GM18517 (cell line): ENCODE measurements at regions not wholly inside any gene's neighbourhood (a gene's known extent, or its start where the extent isn't known, plus 50 kb on each side); places are given as distances from the start of the nearest gene placed in this dataset.

Experiments
- ATAC-seq: cut with Tn5 transposase; IDR thresholded peaks from one replicate; pipeline ENCODE4 v1.9.1; 2021; ENCODE audit warnings: mild to moderate bottlenecking, moderate library complexity; ENCODE audit not compliant: unreplicated experiment

- no peak for ATAC-seq
Measured at GRCh38 chr11:92644595-92645445, 324.6 kb upstream of the MTNR1B start.

GRCh38 chr11:92651159-92651558, 318.3 kb upstream of the MTNR1B start:
- no peak for ATAC-seq

GRCh38 chr11:92653454-92653853, 316.0 kb upstream of the MTNR1B start:
- ATAC-seq: no peak

GRCh38 chr11:92656783-92657182, 312.7 kb upstream of the MTNR1B start:
- ATAC-seq: no peak

- no peak for ATAC-seq
Measured at GRCh38 chr11:92657226-92657625, 312.2 kb upstream of the MTNR1B start.

GRCh38 chr11:92658733-92659132, 310.7 kb upstream of the MTNR1B start:
- no peak for ATAC-seq

GRCh38 chr11:92659793-92660192, 309.7 kb upstream of the MTNR1B start:
- no peak for ATAC-seq

- ATAC-seq: no peak
Measured at GRCh38 chr11:92662601-92663360, 306.7 kb upstream of the MTNR1B start.

GRCh38 chr11:92663539-92663938, 305.9 kb upstream of the MTNR1B start:
- no peak for ATAC-seq

GRCh38 chr11:92667486-92668152, 301.8 kb upstream of the MTNR1B start:
- ATAC-seq: no peak

- ATAC-seq: no peak
Measured at GRCh38 chr11:92670308-92670890, 299.1 kb upstream of the MTNR1B start.

- no peak for ATAC-seq
Measured at GRCh38 chr11:92671081-92671480, 298.4 kb upstream of the MTNR1B start.

GRCh38 chr11:92675303-92675702, 294.1 kb upstream of the MTNR1B start:
- no peak for ATAC-seq

GRCh38 chr11:92675810-92676209, 293.6 kb upstream of the MTNR1B start:
- no peak for ATAC-seq

- no peak for ATAC-seq
Measured at GRCh38 chr11:92678008-92678611, 291.3 kb upstream of the MTNR1B start.

GRCh38 chr11:92681586-92681985, 287.9 kb upstream of the MTNR1B start:
- no peak for ATAC-seq

GRCh38 chr11:92682136-92682535, 287.3 kb upstream of the MTNR1B start:
- no peak for ATAC-seq

GRCh38 chr11:92682952-92683351, 286.5 kb upstream of the MTNR1B start:
- no peak for ATAC-seq

GRCh38 chr11:92685049-92685448, 284.4 kb upstream of the MTNR1B start:
- ATAC-seq: no peak

GRCh38 chr11:92687724-92688123, 281.7 kb upstream of the MTNR1B start:
- no peak for ATAC-seq

GRCh38 chr11:92688416-92688815, 281.0 kb upstream of the MTNR1B start:
- no peak for ATAC-seq
